SK-N-MC (cell line): ENCODE measurements at regions not wholly inside any gene's neighbourhood (a gene's known extent, or its start where the extent isn't known, plus 50 kb on each side); places are given as distances from the start of the nearest gene placed in this dataset.

ENCODE experiments used
- DNase-seq: peaks from one replicate; pipeline ENCODE4 v3.0.0-alpha.2; 2011; ENCODE audit warnings: low read depth, low spot score
- H3K27ac ChIP-seq: fragments of 200-600 bp; sonication (generic); 2 replicates; pipeline ENCODE4 v1.5.1; 2016; ENCODE audit warnings: mixed run types
- H3K36me3 ChIP-seq: fragments of 200-600 bp; sonication (generic); 2 replicates; pipeline ENCODE4 v1.6.1; 2017; ENCODE audit warnings: antibody characterized with exemption, low read length, mixed read lengths; ENCODE audit not compliant: insufficient read depth
- H3K4me3 ChIP-seq: fragments of 200-600 bp; sonication (generic); 2 replicates; pipeline ENCODE4 v1.5.1; 2016
- H3K9ac ChIP-seq: fragments of 200-600 bp; sonication (generic); 2 replicates; pipeline ENCODE4 v1.8.0; 2017; ENCODE audit warnings: mixed run types, mixed read lengths; ENCODE audit not compliant: insufficient read length
- H3K9me3 ChIP-seq: fragments of 200-600 bp; sonication (generic); 2 replicates; pipeline ENCODE4 v1.6.1; 2017; ENCODE audit warnings: low read depth, mild to moderate bottlenecking, antibody characterized with exemption, low read length, moderate library complexity, mixed read lengths
- EZH2 ChIP-seq: fragments of 200-600 bp; sonication (generic); IDR thresholded peaks from one replicate; pipeline ENCODE4 v1.6.1; 2017; ENCODE audit warnings: antibody characterized with exemption
- FOXP2 ChIP-seq: optimal IDR thresholded peaks from 2 replicates; pipeline ENCODE3; 2011; ENCODE audit warnings: mild to moderate bottlenecking, moderate library complexity; ENCODE audit not compliant: insufficient read depth; ENCODE audit errors: extremely low read length, control extremely low read depth
- POLR2AphosphoS5 ChIP-seq: IDR thresholded peaks from 2 replicates; pipeline ENCODE4 v1.6.1; 2012; ENCODE audit warnings: mild to moderate bottlenecking, low read depth, low read length, borderline replicate concordance

- H3K4me3 ChIP-seq = no peak overlapping the region
- no peak for DNase-seq
- H3K36me3 ChIP-seq = no peaks in the 10 kb centered on the region
- no peak overlapping the region for H3K27ac ChIP-seq
- TF ChIP-seq POLR2AphosphoS5 (no peak), EZH2 (peak; percentile 17)
- H3K9ac ChIP-seq = no peak overlapping the region
- H3K9me3 ChIP-seq = no peaks in the 10 kb centered on the region
These were observed 156.0 kb upstream of the CADM1 start for GRCh38 chr11:115660030-115660805.

- H3K36me3 ChIP-seq = no peaks in the 10 kb centered on the region
- DNase-seq = no peak
- H3K27ac ChIP-seq = no peak overlapping the region
- no peak overlapping the region for H3K9ac ChIP-seq
- peak; percentile 41 for TF ChIP-seq EZH2
- no peak for TF ChIP-seq FOXP2
- no peak overlapping the region for H3K4me3 ChIP-seq
- H3K9me3 ChIP-seq = no peaks in the 10 kb centered on the region
These were observed 155.1 kb upstream of the CADM1 start for GRCh38 chr11:115659061-115659963.

DNA sequence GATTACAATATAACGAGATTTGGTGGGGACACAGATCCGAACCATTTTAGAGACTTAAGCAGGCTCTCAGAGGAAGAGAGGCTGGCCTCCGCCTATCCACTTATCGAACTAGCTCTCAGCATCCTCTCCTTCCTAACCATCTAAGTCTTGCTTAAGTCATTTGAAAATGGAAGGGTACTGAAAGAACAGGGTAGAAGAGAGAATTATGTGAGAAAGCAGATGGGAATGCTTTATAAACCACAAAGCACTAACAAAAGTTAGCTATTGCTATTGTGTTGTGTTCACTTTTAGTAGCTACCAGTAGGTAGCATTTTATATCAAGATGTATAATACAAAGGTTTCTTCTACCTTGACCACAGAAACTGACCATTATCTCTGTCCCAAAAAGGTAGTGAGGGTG is 153.4 kb upstream of the CADM1 start:
- Histone ChIP-seq H3K9me3 (no peaks in the 10 kb centered on the region), H3K9ac (no peak overlapping the region), H3K36me3 (no peaks in the 10 kb centered on the region), H3K4me3 (no peak overlapping the region), H3K27ac (no peak overlapping the region)
- no peak for TF ChIP-seq FOXP2
- TF ChIP-seq POLR2AphosphoS5 = no peak
- no peak for TF ChIP-seq EZH2
- DNase-seq = no peak

- no peak overlapping the region for H3K4me3 ChIP-seq
- H3K9ac ChIP-seq = no peak overlapping the region
- no peak for TF ChIP-seq FOXP2
- no peaks in the 10 kb centered on the region for H3K36me3 ChIP-seq
- no peaks in the 10 kb centered on the region for H3K9me3 ChIP-seq
- H3K27ac ChIP-seq = no peak overlapping the region
- no peak for DNase-seq
These were observed 152.5 kb upstream of the CADM1 start for GRCh38 chr11:115656669-115657068.

DNA sequence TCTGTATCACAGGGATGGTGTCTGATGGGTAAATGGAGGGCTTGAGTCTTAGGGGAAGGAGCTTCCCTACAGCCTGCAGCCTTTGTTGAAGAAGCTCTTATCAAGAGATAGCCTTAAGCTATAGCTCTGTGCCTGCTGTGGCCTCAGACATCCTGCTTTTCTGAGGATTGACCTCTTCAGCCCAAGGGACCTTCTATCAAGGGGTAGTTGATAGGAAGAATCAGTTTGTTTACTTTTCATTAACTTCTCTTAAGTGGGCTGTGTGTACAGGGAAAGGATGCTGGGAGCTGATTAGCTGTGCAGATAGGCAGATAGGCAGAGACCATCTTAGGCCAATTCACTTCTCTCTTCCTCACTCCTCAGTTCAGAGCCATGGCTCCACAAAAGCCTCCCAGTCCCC is 151.8 kb upstream of the CADM1 start:
- no peak overlapping the region for H3K4me3 ChIP-seq
- DNase-seq = no peak
- TF ChIP-seq FOXP2 = no peak
- TF ChIP-seq POLR2AphosphoS5 = no peak
- no peak for TF ChIP-seq EZH2
- H3K9ac ChIP-seq = no peak overlapping the region
- H3K9me3 ChIP-seq = no peaks in the 10 kb centered on the region
- H3K27ac ChIP-seq = no peak overlapping the region
- H3K36me3 ChIP-seq = no peaks in the 10 kb centered on the region

GRCh38 chr11:115654792-115655191 is 150.6 kb upstream of the CADM1 start:
- Histone ChIP-seq H3K9ac (no peak overlapping the region), H3K4me3 (no peak overlapping the region), H3K36me3 (no peaks in the 10 kb centered on the region), H3K9me3 (no peaks in the 10 kb centered on the region), H3K27ac (no peak overlapping the region)
- no peak for DNase-seq
- TF ChIP-seq EZH2 (no peak), POLR2AphosphoS5 (no peak), FOXP2 (no peak)

DNA sequence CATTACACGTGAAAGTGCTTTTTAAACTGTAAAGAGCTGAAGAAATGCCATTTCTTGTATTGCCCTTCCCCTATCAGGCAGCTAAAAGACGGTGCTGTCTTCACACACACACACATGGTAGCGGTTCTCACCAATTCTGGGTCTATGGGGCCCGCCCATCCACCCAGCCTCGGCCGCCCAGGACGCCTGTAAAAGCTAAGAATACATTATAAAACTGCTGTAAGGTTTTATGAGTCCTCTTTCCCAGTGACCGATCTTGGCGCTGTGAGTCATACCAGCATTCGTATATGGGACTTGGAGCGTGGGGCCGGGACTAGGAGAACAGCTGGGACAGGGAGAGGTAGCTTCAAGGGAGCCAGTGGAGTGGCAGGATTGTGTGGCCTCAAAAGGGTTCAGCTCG is 149.7 kb upstream of the CADM1 start:
- Histone ChIP-seq H3K36me3 (no peaks in the 10 kb centered on the region), H3K9me3 (no peaks in the 10 kb centered on the region), H3K27ac (no peak overlapping the region), H3K9ac (no peak overlapping the region), H3K4me3 (no peak overlapping the region)
- no peak for DNase-seq
- TF ChIP-seq EZH2 (no peak), FOXP2 (no peak), POLR2AphosphoS5 (no peak)

DNA sequence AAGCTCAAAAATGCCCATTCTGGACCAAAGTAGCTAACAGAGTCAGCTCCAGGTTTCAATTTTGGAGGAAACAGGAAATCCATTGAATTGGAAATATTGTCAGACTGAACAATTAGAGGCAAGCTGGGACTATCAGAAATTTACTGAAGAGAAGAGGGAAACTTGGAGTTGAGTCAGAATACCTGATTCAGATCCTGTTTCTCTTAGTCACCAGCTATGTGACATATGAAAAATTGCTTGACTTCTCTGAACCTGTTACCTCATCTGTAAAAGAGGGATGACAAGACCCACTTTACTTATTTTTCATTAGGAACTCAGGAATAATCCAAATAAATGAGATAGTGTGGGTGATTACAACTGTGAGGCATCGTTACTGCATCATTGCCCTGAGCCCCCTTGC is 148.9 kb upstream of the CADM1 start:
- Histone ChIP-seq H3K4me3 (no peak overlapping the region), H3K9me3 (no peaks in the 10 kb centered on the region), H3K36me3 (no peaks in the 10 kb centered on the region), H3K27ac (no peak overlapping the region), H3K9ac (no peak overlapping the region)
- DNase-seq = no peak
- no peak for TF ChIP-seq FOXP2

- Histone ChIP-seq H3K36me3 (no peaks in the 10 kb centered on the region), H3K9me3 (no peaks in the 10 kb centered on the region), H3K4me3 (no peak overlapping the region), H3K27ac (no peak overlapping the region), H3K9ac (no peak overlapping the region)
- no peak for DNase-seq
- TF ChIP-seq FOXP2 (no peak), POLR2AphosphoS5 (no peak), EZH2 (no peak)
These were observed 148.3 kb upstream of the CADM1 start for GRCh38 chr11:115652496-115652895.
